ENCODE measurements at regions not wholly inside any gene's neighbourhood (a gene's known extent, or its start where the extent isn't known, plus 50 kb on each side); places are given as distances from the start of the nearest gene placed in this dataset.
"Not testable (repeated sequence)": the region's sequence is repeated elsewhere in the genome, so short reads cannot be mapped to it uniquely, and the experiment has no call there.

DNA sequence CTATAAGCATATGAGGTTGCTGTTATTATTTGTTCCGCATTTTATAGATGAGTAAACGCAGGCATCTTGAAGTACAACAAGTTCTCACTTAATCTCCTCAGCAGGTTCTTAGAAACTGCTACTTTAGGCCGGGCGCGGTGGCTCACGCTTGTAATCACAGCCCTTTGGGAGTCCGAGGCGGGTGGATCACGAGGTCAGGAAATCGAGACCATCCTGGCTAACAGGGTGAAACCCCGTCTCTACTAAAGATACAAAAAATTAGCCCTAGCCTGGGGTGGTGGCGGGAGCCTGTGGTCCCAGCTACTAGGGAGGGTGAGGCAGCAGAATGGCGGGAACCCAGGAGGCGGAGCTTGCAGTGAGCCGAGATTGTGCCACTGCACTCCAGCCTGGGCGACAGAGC lies 458.5 kb downstream of the BRINP3 start:
- TF ChIP-seq CTCF, EP300 (IDR thresholded peaks at IDR 0.05): not testable (repeated sequence)

Measured in sigmoid colon (tissue), 4 donors.